ENCODE measurements at regions not wholly inside any gene's neighbourhood (a gene's known extent, or its start where the extent isn't known, plus 50 kb on each side); places are given as distances from the start of the nearest gene placed in this dataset.

DNA sequence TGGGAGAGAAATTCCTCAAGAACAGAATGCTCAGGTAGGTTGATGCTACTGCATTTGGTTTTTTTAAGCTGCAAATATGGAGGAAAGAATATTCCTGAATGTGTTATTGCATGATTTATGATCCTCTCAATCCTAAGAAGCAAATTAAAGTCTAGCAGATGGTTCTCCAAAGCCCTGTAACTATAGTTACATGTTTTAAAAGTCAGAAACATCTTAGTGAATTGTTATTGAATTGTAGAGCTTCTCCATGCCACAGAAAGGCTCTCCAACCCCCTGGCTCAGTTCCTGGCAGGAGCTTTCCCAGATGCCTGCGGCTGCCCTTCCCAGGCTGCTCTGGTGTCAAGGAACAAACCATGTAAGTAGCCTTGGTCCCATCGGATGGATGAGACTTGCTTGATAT is 227.8 kb upstream of the GATB start:
- Histone ChIP-seq H4K20me1 (ENCODE audit: insufficient read depth) (no peaks in the 10 kb centered on the region), H3K9ac (ENCODE audit: low read length) (no peak overlapping the region), H3K4me2 (ENCODE audit: low read length) (no peak overlapping the region), H3K4me3 (replicated peaks in 1 of 2; ENCODE audit: low read depth in 1 of 2, low read length in 2 of 2) (no peak overlapping the region), H3K27me3 (ENCODE audit: insufficient read depth, low read length) (no peaks in the 10 kb centered on the region), H3K9me2 (ENCODE audit: insufficient read depth) (no peaks in the 10 kb centered on the region), H3K27ac (ENCODE audit: low read depth, low read length) (no peak overlapping the region), H3K79me2 (ENCODE audit: insufficient read depth, low read length) (no peaks in the 10 kb centered on the region), H3K4me1 (ENCODE audit: control insufficient read depth in 1 of 2, insufficient read depth in 2 of 2, low read length in 2 of 2) (peaks cover 3 to 13% of the 10 kb centered on the region in 2 experiments; a peak in 3 of 4 replicates), H2AFZ (ENCODE audit: low read depth, low read length, poor library complexity, severe bottlenecking) (no peak overlapping the region), H3K9me3 (ENCODE audit: control insufficient read depth in 1 of 2, insufficient read depth in 1 of 2, low read depth in 1 of 2, low read length in 2 of 2) (no peaks in the 10 kb centered on the region), H3K36me3 (ENCODE audit: control insufficient read depth in 1 of 2, insufficient read depth in 2 of 2, low read length in 2 of 2) (no peaks in the 10 kb centered on the region)
- TF ChIP-seq, protein P1, sequence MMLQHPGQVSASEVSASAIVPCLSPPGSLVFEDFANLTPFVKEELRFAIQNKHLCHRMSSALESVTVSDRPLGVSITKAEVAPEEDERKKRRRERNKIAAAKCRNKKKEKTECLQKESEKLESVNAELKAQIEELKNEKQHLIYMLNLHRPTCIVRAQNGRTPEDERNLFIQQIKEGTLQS (IDR thresholded peaks at IDR 0.05) = no peak
- TF ChIP-seq POLR2A (IDR thresholded peaks at IDR 0.05; ENCODE audit: borderline replicate concordance, extremely low read depth, insufficient read depth, insufficient read length) = no peak
- TF ChIP-seq EZH2 (IDR thresholded peaks at IDR 0.05) = no peak
- TF ChIP-seq MAX (IDR thresholded peaks at IDR 0.05) = no peak
- TF ChIP-seq SIN3A (IDR thresholded peaks at IDR 0.05; ENCODE audit: low read depth) = no peak
- no peak for TF ChIP-seq CBX3 (IDR thresholded peaks at IDR 0.05; ENCODE audit: low read depth)
- no peak for TF ChIP-seq POLR2AphosphoS5 (IDR thresholded peaks at IDR 0.05; ENCODE audit: low read depth, low read length)
- no peak for TF ChIP-seq EZH2phosphoT487 (IDR thresholded peaks at IDR 0.05; ENCODE audit: borderline replicate concordance)
- TF ChIP-seq SRF (IDR thresholded peaks at IDR 0.05; ENCODE audit: low read depth) = no peak
- TF ChIP-seq ZFX (IDR thresholded peaks at IDR 0.05) = no peak
- TF ChIP-seq CTCF (IDR thresholded peaks at IDR 0.05 in 2 of 3, conservative IDR thresholded peaks at IDR 0.05 in 1 of 3; ENCODE audit: borderline replicate concordance in 1 of 3, insufficient read depth in 1 of 3, low read depth in 2 of 3, low read length in 2 of 3) = no peak
- no peak for TF ChIP-seq RAD21 (IDR thresholded peaks at IDR 0.05; ENCODE audit: low read depth)
- no peak for TF ChIP-seq JUND (IDR thresholded peaks at IDR 0.05)
- no peak for TF ChIP-seq FOSL1 (IDR thresholded peaks at IDR 0.05; ENCODE audit: low read depth)
- no peak for TF ChIP-seq ZBTB33 (IDR thresholded peaks at IDR 0.05; ENCODE audit: extremely low read depth, insufficient replicate concordance, low read length)
- no peak for TF ChIP-seq ELF1 (IDR thresholded peaks at IDR 0.05; ENCODE audit: borderline replicate concordance, low read depth)
- TF ChIP-seq SP1 (IDR thresholded peaks at IDR 0.05; ENCODE audit: low read depth) = no peak
- ChIA-PET POLR2A (no interaction called here), RAD21 (ENCODE audit: low non-redundant PET in 1 of 2, low total read pairs in 2 of 2, uncharacterized antibody in 2 of 2, unreplicated experiment in 2 of 2) (no interaction called here), CTCF (no interaction called here)
- intact Hi-C loops (cut with micrococcal nuclease) = no loop called here
- BruUV-seq (replicated peaks) = no TSS peak
- no peak for ATAC-seq
- DNase-seq (ENCODE audit: low read depth, low spot score) = no peak
